NCI-H748 treated with DMSO at 0.1 percent for 48 hours (cell line): ENCODE measurements at regions not wholly inside any gene's neighbourhood (a gene's known extent, or its start where the extent isn't known, plus 50 kb on each side); places are given as distances from the start of the nearest gene placed in this dataset.

Experiments used
- DNase-seq: peaks from one replicate; lab custom pipeline; 2025; lab: John Stamatoyannopoulos, UW

GRCh38 chr4:57607566-57608180, 497.5 kb upstream of the IGFBP7 start:
- no peak for DNase-seq

GRCh38 chr4:57605376-57605775, 495.2 kb upstream of the IGFBP7 start:
- no peak for DNase-seq

GRCh38 chr4:57602141-57602540, 492.0 kb upstream of the IGFBP7 start:
- no peak for DNase-seq

GRCh38 chr4:57591073-57591472, 480.9 kb upstream of the IGFBP7 start:
- DNase-seq = no peak

- no peak for DNase-seq
Measured at GRCh38 chr4:57588557-57588956, 478.4 kb upstream of the IGFBP7 start.

- DNase-seq = no peak
Measured at GRCh38 chr4:57580710-57581599, 470.8 kb upstream of the IGFBP7 start.

GRCh38 chr4:57575426-57575825, 465.2 kb upstream of the IGFBP7 start:
- no peak for DNase-seq

GRCh38 chr4:57554556-57555092, 444.4 kb upstream of the IGFBP7 start:
- no peak for DNase-seq

- DNase-seq = no peak
Measured at GRCh38 chr4:57553728-57554127, 443.5 kb upstream of the IGFBP7 start.

GRCh38 chr4:57550198-57550597, 440.0 kb upstream of the IGFBP7 start:
- no peak for DNase-seq

GRCh38 chr4:57548856-57549255, 438.7 kb upstream of the IGFBP7 start:
- no peak for DNase-seq

- DNase-seq = no peak
Measured at GRCh38 chr4:57544811-57545654, 434.8 kb upstream of the IGFBP7 start.

- DNase-seq = no peak
Measured at GRCh38 chr4:57504797-57505530, 394.8 kb upstream of the IGFBP7 start.

GRCh38 chr4:57504139-57504538, 394.0 kb upstream of the IGFBP7 start:
- DNase-seq = no peak

- no peak for DNase-seq
Measured at GRCh38 chr4:57501720-57502119, 391.5 kb upstream of the IGFBP7 start.

- no peak for DNase-seq
Measured at GRCh38 chr4:57499786-57500185, 389.6 kb upstream of the IGFBP7 start.

- no peak for DNase-seq
Measured at GRCh38 chr4:57498251-57498650, 388.1 kb upstream of the IGFBP7 start.

GRCh38 chr4:57496697-57497471, 386.7 kb upstream of the IGFBP7 start:
- DNase-seq = no peak

- DNase-seq = no peak
Measured at GRCh38 chr4:57494821-57495220, 384.6 kb upstream of the IGFBP7 start.

GRCh38 chr4:57492251-57492878, 382.2 kb upstream of the IGFBP7 start:
- no peak for DNase-seq
